Stomach (tissue), 8 donors: ENCODE measurements at regions not wholly inside any gene's neighbourhood (a gene's known extent, or its start where the extent isn't known, plus 50 kb on each side); places are given as distances from the start of the nearest gene placed in this dataset.

Source experiments
- DNase-seq, 2 donors: peaks; one replicate each; pipeline versions ENCODE4 v3.0.0 to v3.0.0-alpha.2; 2013 to 2019
- H3K27ac ChIP-seq, 5 donors: fragments of 200-600 bp in 4 of 5; sonication (generic) in 4 of 5; one replicate each; pipeline ENCODE4 v1.5.1; 2013 to 2019; ENCODE audit warnings: mild to moderate bottlenecking in 1 of 5, moderate library complexity in 1 of 5
- H3K27me3 ChIP-seq, 3 donors: fragments of 200-600 bp; sonication (generic); one replicate each; pipeline ENCODE4 v1.5.1; 2017 to 2019; ENCODE audit warnings: mixed run types in 1 of 3
- H3K36me3 ChIP-seq, 4 donors: fragments of 200-600 bp; sonication (generic); 1 replicate in 3 of 4; 2 replicates in 1 of 4; pipeline ENCODE4 v1.5.1; 2016 to 2019
- H3K4me1 ChIP-seq, 4 donors: fragments of 200-600 bp; sonication (generic); one replicate each; pipeline ENCODE4 v1.5.1; 2016 to 2019
- H3K4me3 ChIP-seq, 4 donors: fragments of 200-600 bp; sonication (generic) in 3 of 4; one replicate each; pipeline ENCODE4 v1.5.1; 2016 to 2019; ENCODE audit warnings: mild to moderate bottlenecking in 1 of 4
- H3K9me3 ChIP-seq, 4 donors: fragments of 200-600 bp; sonication (generic); one replicate each; pipeline ENCODE4 v1.5.1; 2016 to 2019
- CTCF ChIP-seq, 7 experiments: fragments of 450-650 bp in 4 of 7; fragments of 200-600 bp in 3 of 7; sonication (generic) in 3 of 7; IDR thresholded peaks; one replicate each; pipeline ENCODE4 v1.5.1; 2016 to 2019; ENCODE audit warnings: antibody characterized with exemption in 7 of 7, control low read depth in 2 of 7, mild to moderate bottlenecking in 1 of 7
- EP300 ChIP-seq: sonication (generic); formaldehyde crosslinking; IDR thresholded peaks from one replicate; pipeline ENCODE4 v1.6.1; 2017; ENCODE audit warnings: antibody characterized with exemption
- POLR2A ChIP-seq, 4 donors: fragments of 450-650 bp; IDR thresholded peaks; one replicate each; pipeline ENCODE4 v1.6.1; 2016; ENCODE audit warnings: antibody characterized with exemption in 4 of 4, control low read depth in 2 of 4, mild to moderate bottlenecking in 1 of 4, moderate library complexity in 1 of 4
- POLR2AphosphoS5 ChIP-seq, 3 donors: sonication (generic); formaldehyde crosslinking; IDR thresholded peaks; one replicate each; pipeline ENCODE4 v1.6.1; 2016; ENCODE audit warnings: antibody characterized with exemption in 3 of 3
- WGBS, 5 donors: extraction: QIAGEN DNeasy Blood & Tissue Kit in 3 of 5; methylation state at CpG; one replicate each; pipeline versions ENCODE4 v1.1.5 to v1.1.7; 2013 to 2018; 5-methylcytosine and 5-hydroxymethylcytosine counted together
- intact Hi-C: fragments of 100-400 bp; cut with DNase I; formaldehyde crosslinking; loops from one replicate; pipeline ENCODE4 v1.15.1; 2023; ENCODE audit warnings: low total_unique reads
- donor health status: healthy with polysubstance abuse.
- donor health status: Bipolar disorder and iron deficiency.
- donor health status: healthy.

DNA sequence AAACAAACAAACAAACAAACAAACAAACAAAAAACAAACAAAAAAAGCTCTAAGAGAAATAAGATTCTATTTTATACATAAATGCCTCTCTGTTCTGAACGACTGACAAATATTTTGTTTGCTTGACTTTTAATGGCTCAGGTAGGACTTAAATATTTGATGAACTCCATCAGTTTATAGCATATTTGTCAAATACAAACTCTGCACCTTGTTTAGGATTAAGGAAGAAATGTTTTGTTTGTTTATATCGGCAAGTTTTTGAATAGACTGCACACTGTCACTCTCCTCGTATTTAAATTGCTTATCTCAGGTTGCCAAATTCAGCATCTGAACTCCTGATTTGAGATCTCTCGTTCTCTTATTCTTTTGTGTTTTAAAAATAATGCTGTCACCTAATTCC is 1499.7 kb upstream of the SLC10A2 start:
- no peaks in the 10 kb centered on the region for H3K27me3 ChIP-seq

DNA sequence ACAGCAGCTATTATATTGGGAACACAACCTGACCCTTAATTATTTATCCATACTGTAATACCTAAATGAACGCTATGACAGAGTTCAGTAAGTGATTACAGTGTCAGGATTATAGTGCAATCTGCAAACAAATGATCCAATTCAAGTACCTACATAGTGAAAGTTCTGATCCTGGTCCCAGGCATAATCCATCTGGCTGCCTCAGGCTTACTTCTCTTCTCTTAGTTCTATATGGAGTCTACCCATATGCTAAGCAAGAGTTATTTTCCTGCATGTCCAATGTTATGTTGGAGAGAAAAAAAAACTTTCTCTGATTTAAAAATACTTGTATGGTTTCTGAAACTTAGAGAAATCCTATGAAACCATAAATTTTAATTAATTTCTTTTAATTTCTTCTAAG is 1487.7 kb upstream of the SLC10A2 start:
- peaks cover 0 to 8% (median 0%) of the 10 kb centered on the region in 4 donors for H3K4me1 ChIP-seq
- 51 to 80% (median 55%) methylated on average over 1 of the region's 1 CpG for WGBS, 5 donors
- H3K27me3 ChIP-seq: no peaks in the 10 kb centered on the region
- intact Hi-C loops: no loop called here
- H3K36me3 ChIP-seq: no peaks in the 10 kb centered on the region
- no peak overlapping the region for H3K4me3 ChIP-seq
- H3K9me3 ChIP-seq: no peaks in the 10 kb centered on the region
- TF ChIP-seq CTCF (IDR thresholded peaks at IDR 0.05) (no peak), POLR2AphosphoS5 (IDR thresholded peaks at IDR 0.05) (no peak), EP300 (no peak), POLR2A (IDR thresholded peaks at IDR 0.05) (no peak)
- no peak for DNase-seq
- no peak overlapping the region for H3K27ac ChIP-seq

More for the DNA sequence above, 1499.7 kb upstream of the SLC10A2 start:
- WGBS, 5 donors: 48 to 72% (median 60%) methylated on average over 4 of the region's 4 CpGs
- no peaks in the 10 kb centered on the region for H3K4me1 ChIP-seq
- no peak for DNase-seq
- H3K27ac ChIP-seq: no peak overlapping the region
- no peaks in the 10 kb centered on the region for H3K36me3 ChIP-seq
- H3K4me3 ChIP-seq: no peak overlapping the region
- no peaks in the 10 kb centered on the region for H3K9me3 ChIP-seq
- TF ChIP-seq POLR2A (IDR thresholded peaks at IDR 0.05) (no peak), CTCF (IDR thresholded peaks at IDR 0.05) (no peak), POLR2AphosphoS5 (IDR thresholded peaks at IDR 0.05) (no peak), EP300 (no peak)
- intact Hi-C loops: no loop called here

GRCh38 chr13:104553186-104553585 is 1487.0 kb upstream of the SLC10A2 start:
- Histone ChIP-seq H3K9me3 (no peaks in the 10 kb centered on the region), H3K27ac (no peak overlapping the region), H3K4me1 (peaks cover 0 to 8% (median 0%) of the 10 kb centered on the region in 4 donors), H3K36me3 (no peaks in the 10 kb centered on the region), H3K4me3 (no peak overlapping the region), H3K27me3 (no peaks in the 10 kb centered on the region)
- WGBS, 5 donors: 75 to 81% (median 80%) methylated on average over 3 of the region's 3 CpGs
- intact Hi-C loops: no loop called here
- TF ChIP-seq POLR2A (IDR thresholded peaks at IDR 0.05): no peak
- no peak for TF ChIP-seq POLR2AphosphoS5 (IDR thresholded peaks at IDR 0.05)
- no peak for TF ChIP-seq EP300
- no peak for TF ChIP-seq CTCF (IDR thresholded peaks at IDR 0.05)
- DNase-seq: no peak

DNA sequence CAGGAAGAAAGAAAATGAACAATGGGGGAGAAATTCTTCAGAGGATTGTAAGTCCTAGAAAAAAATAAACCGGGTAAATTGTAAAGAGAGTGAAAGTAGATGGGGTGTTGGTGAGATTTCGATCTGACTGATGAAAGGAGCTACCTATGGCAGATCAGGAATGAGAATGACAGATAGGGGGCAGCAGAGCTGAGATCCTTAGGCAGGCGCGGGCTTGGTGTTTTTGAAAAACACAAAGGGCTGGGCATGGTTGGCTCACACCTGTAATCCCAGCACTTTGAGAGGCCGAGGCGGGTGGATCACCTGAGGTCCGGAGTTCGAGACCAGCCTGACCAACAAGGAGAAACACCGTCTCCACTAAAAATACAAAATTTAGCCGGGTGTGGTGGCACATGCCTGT is 1468.6 kb upstream of the SLC10A2 start:
- Histone ChIP-seq H3K27ac (no peak overlapping the region), H3K4me3 (no peak overlapping the region), H3K36me3 (no peaks in the 10 kb centered on the region), H3K27me3 (no peaks in the 10 kb centered on the region), H3K9me3 (no peaks in the 10 kb centered on the region), H3K4me1 (no peaks in the 10 kb centered on the region)
- WGBS, 5 donors: 86 to 95% (median 92%) methylated on average over 10 of the region's 10 CpGs
- DNase-seq: no peak
- intact Hi-C loops: no loop called here
- TF ChIP-seq POLR2A (IDR thresholded peaks at IDR 0.05): no peak
- TF ChIP-seq EP300: no peak

- TF ChIP-seq CTCF (IDR thresholded peaks at IDR 0.05): no peak
- TF ChIP-seq POLR2A (IDR thresholded peaks at IDR 0.05): no peak
- TF ChIP-seq POLR2AphosphoS5 (IDR thresholded peaks at IDR 0.05): no peak
- no peak for TF ChIP-seq EP300
These were observed 1465.9 kb upstream of the SLC10A2 start for GRCh38 chr13:104532132-104532531.

More at GRCh38 chr13:104532132-104532531, 1465.9 kb upstream of the SLC10A2 start:
- DNase-seq: no peak
- no peaks in the 10 kb centered on the region for H3K9me3 ChIP-seq
- H3K27ac ChIP-seq: no peak overlapping the region
- H3K4me3 ChIP-seq: no peak overlapping the region
- intact Hi-C loops: no loop called here
- H3K4me1 ChIP-seq: no peaks in the 10 kb centered on the region
- H3K36me3 ChIP-seq: no peaks in the 10 kb centered on the region
- H3K27me3 ChIP-seq: no peaks in the 10 kb centered on the region
